Testis (tissue), 2 donors: ENCODE measurements at regions not wholly inside any gene's neighbourhood (a gene's known extent, or its start where the extent isn't known, plus 50 kb on each side); places are given as distances from the start of the nearest gene placed in this dataset.

ENCODE experiments used
- CTCF ChIP-seq, 3 experiments: fragments of 450-650 bp in 2 of 3; fragments of 200-600 bp in 1 of 3; sonication (generic) in 1 of 3; IDR thresholded peaks; one replicate each; pipeline ENCODE4 v1.5.1; 2016 to 2019; ENCODE audit warnings: antibody characterized with exemption in 3 of 3, mild to moderate bottlenecking in 2 of 3, moderate library complexity in 1 of 3
- POLR2A ChIP-seq: fragments of 450-650 bp; IDR thresholded peaks from one replicate; pipeline ENCODE4 v1.6.1; 2017; ENCODE audit warnings: antibody characterized with exemption, mild to moderate bottlenecking, moderate library complexity

GRCh38 chr11:62071408-62071807, 52.4 kb upstream of the INCENP start:
- TF ChIP-seq CTCF (IDR thresholded peaks at IDR 0.05) (no peak), POLR2A (no peak)
